ENCODE measurements at regions not wholly inside any gene's neighbourhood (a gene's known extent, or its start where the extent isn't known, plus 50 kb on each side); places are given as distances from the start of the nearest gene placed in this dataset.

- Histone ChIP-seq H3K9ac (ENCODE audit: low read depth in 1 of 2, low read length in 2 of 2) (no peak overlapping the region), H3K36me3 (ENCODE audit: control insufficient read depth in 1 of 2, insufficient read depth in 2 of 2, low read length in 2 of 2) (no peaks in the 10 kb centered on the region), H3K27ac (ENCODE audit: low read depth, low read length) (no peak overlapping the region), H3K4me3 (ENCODE audit: low read depth in 1 of 2, low read length in 2 of 2) (no peak overlapping the region), H3K27me3 (ENCODE audit: control insufficient read depth in 1 of 2, insufficient read depth in 2 of 2, low read length in 2 of 2) (no peaks in the 10 kb centered on the region), H3K4me1 (ENCODE audit: control insufficient read depth in 1 of 2, insufficient read depth in 2 of 2, low read length in 2 of 2) (no peaks in the 10 kb centered on the region), H3K9me3 (ENCODE audit: control insufficient read depth in 1 of 2, low read length in 2 of 2) (no peaks in the 10 kb centered on the region)
Observed at GRCh38 chr1:30535595-30536325, 187.6 kb downstream of the MATN1 start.

- Histone ChIP-seq H3K27me3 (ENCODE audit: control insufficient read depth in 1 of 2, insufficient read depth in 2 of 2, low read length in 2 of 2) (no peaks in the 10 kb centered on the region), H3K4me1 (ENCODE audit: control insufficient read depth in 1 of 2, insufficient read depth in 2 of 2, low read length in 2 of 2) (no peaks in the 10 kb centered on the region), H3K36me3 (ENCODE audit: control insufficient read depth in 1 of 2, insufficient read depth in 2 of 2, low read length in 2 of 2) (no peaks in the 10 kb centered on the region), H3K9ac (ENCODE audit: low read depth in 1 of 2, low read length in 2 of 2) (no peak overlapping the region), H3K27ac (ENCODE audit: low read depth, low read length) (no peak overlapping the region), H3K4me3 (ENCODE audit: low read depth in 1 of 2, low read length in 2 of 2) (no peak overlapping the region), H3K9me3 (ENCODE audit: control insufficient read depth in 1 of 2, low read length in 2 of 2) (no peaks in the 10 kb centered on the region)
Observed at GRCh38 chr1:30534551-30534940, 188.8 kb downstream of the MATN1 start.

- Histone ChIP-seq H3K27ac (ENCODE audit: low read depth, low read length) (no peak overlapping the region), H3K9me3 (ENCODE audit: control insufficient read depth in 1 of 2, low read length in 2 of 2) (no peaks in the 10 kb centered on the region), H3K4me1 (ENCODE audit: control insufficient read depth in 1 of 2, insufficient read depth in 2 of 2, low read length in 2 of 2) (no peaks in the 10 kb centered on the region), H3K4me3 (ENCODE audit: low read depth in 1 of 2, low read length in 2 of 2) (no peak overlapping the region), H3K27me3 (ENCODE audit: control insufficient read depth in 1 of 2, insufficient read depth in 2 of 2, low read length in 2 of 2) (no peaks in the 10 kb centered on the region), H3K9ac (ENCODE audit: low read depth in 1 of 2, low read length in 2 of 2) (no peak overlapping the region), H3K36me3 (ENCODE audit: control insufficient read depth in 1 of 2, insufficient read depth in 2 of 2, low read length in 2 of 2) (no peaks in the 10 kb centered on the region)
Observed at GRCh38 chr1:30533796-30534550, 189.4 kb downstream of the MATN1 start.

DNA sequence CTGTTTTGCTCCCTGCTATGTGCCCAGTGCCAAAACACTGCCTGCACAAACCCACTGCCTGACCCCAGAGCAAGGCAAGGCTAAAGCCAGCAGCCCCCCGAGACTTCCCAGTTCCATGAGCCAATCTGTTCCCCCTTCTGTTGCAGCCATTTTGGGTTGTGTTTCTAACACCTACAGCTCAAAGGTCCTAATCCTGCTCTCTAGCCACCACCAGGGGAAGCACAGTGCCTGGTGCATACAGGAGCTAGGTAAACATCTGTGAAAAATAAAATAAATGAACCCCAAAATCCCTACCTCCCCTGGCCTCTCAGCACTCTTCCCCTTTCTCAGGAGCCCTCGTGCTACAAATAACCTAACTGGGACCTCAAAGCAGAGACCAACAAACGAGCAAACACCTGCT lies 190.2 kb downstream of the MATN1 start:
- Histone ChIP-seq H3K9ac (ENCODE audit: low read depth in 1 of 2, low read length in 2 of 2) (no peak overlapping the region), H3K27me3 (ENCODE audit: control insufficient read depth in 1 of 2, insufficient read depth in 2 of 2, low read length in 2 of 2) (peaks cover 0 to 2% of the 10 kb centered on the region in 2 donors), H3K27ac (ENCODE audit: low read depth, low read length) (no peak overlapping the region), H3K9me3 (ENCODE audit: control insufficient read depth in 1 of 2, low read length in 2 of 2) (no peaks in the 10 kb centered on the region), H3K4me3 (ENCODE audit: low read depth in 1 of 2, low read length in 2 of 2) (no peak overlapping the region), H3K4me1 (ENCODE audit: control insufficient read depth in 1 of 2, insufficient read depth in 2 of 2, low read length in 2 of 2) (no peaks in the 10 kb centered on the region), H3K36me3 (ENCODE audit: control insufficient read depth in 1 of 2, insufficient read depth in 2 of 2, low read length in 2 of 2) (no peaks in the 10 kb centered on the region)

- H3K9ac ChIP-seq (ENCODE audit: low read depth in 1 of 2, low read length in 2 of 2) = no peak overlapping the region
- no peak overlapping the region for H3K27ac ChIP-seq (ENCODE audit: low read depth, low read length)
- H3K36me3 ChIP-seq (ENCODE audit: control insufficient read depth in 1 of 2, insufficient read depth in 2 of 2, low read length in 2 of 2) = no peaks in the 10 kb centered on the region
- no peaks in the 10 kb centered on the region for H3K4me1 ChIP-seq (ENCODE audit: control insufficient read depth in 1 of 2, insufficient read depth in 2 of 2, low read length in 2 of 2)
- peaks cover 0 to 7% of the 10 kb centered on the region in 2 donors for H3K27me3 ChIP-seq (ENCODE audit: control insufficient read depth in 1 of 2, insufficient read depth in 2 of 2, low read length in 2 of 2)
- H3K9me3 ChIP-seq (ENCODE audit: control insufficient read depth in 1 of 2, low read length in 2 of 2) = no peaks in the 10 kb centered on the region
- H3K4me3 ChIP-seq (ENCODE audit: low read depth in 1 of 2, low read length in 2 of 2) = no peak overlapping the region
Observed at GRCh38 chr1:30532621-30533020, 190.8 kb downstream of the MATN1 start.

DNA sequence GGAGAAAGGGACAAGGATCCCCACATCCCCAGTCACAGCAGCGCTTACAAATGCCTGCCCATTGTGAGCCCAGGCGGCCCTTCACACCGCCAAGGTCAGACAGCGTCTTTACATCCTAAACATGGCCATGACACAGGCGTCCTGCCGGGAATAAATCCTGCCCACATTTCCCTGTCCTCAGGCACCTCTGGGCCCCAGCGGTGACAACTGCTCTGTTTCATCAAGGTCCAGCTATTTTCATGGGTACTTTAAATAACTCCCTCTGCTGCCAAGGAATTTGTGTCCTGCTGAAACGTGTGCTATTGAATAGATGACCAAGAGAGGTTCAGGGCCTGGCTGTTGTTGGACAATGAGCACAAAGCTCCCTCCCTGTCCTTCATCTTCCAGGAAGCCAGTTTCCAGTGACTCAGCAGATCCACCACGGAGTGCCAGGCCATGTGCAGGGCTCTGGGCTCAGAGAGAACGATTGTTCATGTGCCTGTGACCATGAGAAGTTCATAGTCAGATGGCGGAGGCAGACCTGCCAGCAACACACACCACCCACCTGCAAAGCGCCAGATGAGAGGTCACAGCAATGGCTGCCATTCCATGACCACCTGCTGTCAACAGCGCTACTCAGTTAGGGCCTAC lies 195.8 kb downstream of the MATN1 start:
- H3K27me3 ChIP-seq (ENCODE audit: control insufficient read depth in 1 of 2, insufficient read depth in 2 of 2, low read length in 2 of 2) = peaks cover 0 to 11% of the 10 kb centered on the region in 2 donors
- H3K9ac ChIP-seq (ENCODE audit: low read depth in 1 of 2, low read length in 2 of 2) = no peak overlapping the region
- no peak overlapping the region for H3K27ac ChIP-seq (ENCODE audit: low read depth, low read length)
- H3K4me1 ChIP-seq (ENCODE audit: control insufficient read depth in 1 of 2, insufficient read depth in 2 of 2, low read length in 2 of 2) = no peaks in the 10 kb centered on the region
- H3K36me3 ChIP-seq (ENCODE audit: control insufficient read depth in 1 of 2, insufficient read depth in 2 of 2, low read length in 2 of 2) = no peaks in the 10 kb centered on the region
- H3K9me3 ChIP-seq (ENCODE audit: control insufficient read depth in 1 of 2, low read length in 2 of 2) = no peaks in the 10 kb centered on the region
- H3K4me3 ChIP-seq (ENCODE audit: low read depth in 1 of 2, low read length in 2 of 2) = no peak overlapping the region

DNA sequence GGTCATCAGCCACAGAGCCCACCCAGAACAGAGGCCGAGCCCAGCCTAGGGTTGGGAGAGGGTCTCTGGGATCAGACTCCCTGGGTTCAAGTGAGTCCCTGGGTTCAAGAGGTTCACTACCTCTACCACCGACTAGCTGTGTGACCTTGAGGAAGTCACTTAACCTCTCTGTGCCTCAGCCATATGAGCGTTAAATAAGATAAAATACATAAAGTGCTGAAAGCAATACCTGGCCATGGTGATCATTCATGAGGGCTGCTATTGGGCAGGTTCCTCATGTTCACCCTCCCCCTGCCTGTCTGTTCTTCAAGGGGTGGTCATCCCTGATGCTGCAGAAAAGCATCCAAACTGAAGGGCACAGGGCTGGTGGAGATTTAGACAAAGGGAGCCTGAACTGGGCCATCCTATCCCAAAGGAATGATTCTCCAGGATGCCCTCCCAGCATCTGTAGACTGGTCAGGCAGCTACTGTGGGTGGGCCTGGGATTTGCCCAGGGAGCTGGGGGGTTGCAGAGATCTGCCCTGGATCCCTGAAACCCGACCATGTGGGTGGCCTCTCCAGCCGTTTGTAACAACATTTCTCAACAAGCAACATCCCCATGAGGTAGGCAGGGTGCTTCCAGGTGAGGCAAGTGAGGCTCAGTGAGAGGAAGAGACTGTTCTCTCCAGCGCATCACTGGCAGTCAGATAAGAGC lies 196.6 kb downstream of the MATN1 start:
- Histone ChIP-seq H3K9ac (ENCODE audit: low read depth in 1 of 2, low read length in 2 of 2) (no peak overlapping the region), H3K36me3 (ENCODE audit: control insufficient read depth in 1 of 2, insufficient read depth in 2 of 2, low read length in 2 of 2) (no peaks in the 10 kb centered on the region), H3K4me3 (ENCODE audit: low read depth in 1 of 2, low read length in 2 of 2) (no peak overlapping the region), H3K9me3 (ENCODE audit: control insufficient read depth in 1 of 2, low read length in 2 of 2) (no peaks in the 10 kb centered on the region), H3K27ac (ENCODE audit: low read depth, low read length) (no peak overlapping the region), H3K4me1 (ENCODE audit: control insufficient read depth in 1 of 2, insufficient read depth in 2 of 2, low read length in 2 of 2) (no peaks in the 10 kb centered on the region), H3K27me3 (ENCODE audit: control insufficient read depth in 1 of 2, insufficient read depth in 2 of 2, low read length in 2 of 2) (peaks cover 1 to 11% of the 10 kb centered on the region in 2 donors)

GRCh38 chr1:30525971-30526651 lies 197.3 kb downstream of the MATN1 start:
- Histone ChIP-seq H3K4me3 (ENCODE audit: low read depth in 1 of 2, low read length in 2 of 2) (no peak overlapping the region), H3K4me1 (ENCODE audit: control insufficient read depth in 1 of 2, insufficient read depth in 2 of 2, low read length in 2 of 2) (no peaks in the 10 kb centered on the region), H3K36me3 (ENCODE audit: control insufficient read depth in 1 of 2, insufficient read depth in 2 of 2, low read length in 2 of 2) (no peaks in the 10 kb centered on the region), H3K27me3 (ENCODE audit: control insufficient read depth in 1 of 2, insufficient read depth in 2 of 2, low read length in 2 of 2) (peaks cover 6 to 11% of the 10 kb centered on the region in 2 donors), H3K9ac (ENCODE audit: low read depth in 1 of 2, low read length in 2 of 2) (no peak overlapping the region), H3K27ac (ENCODE audit: low read depth, low read length) (no peak overlapping the region), H3K9me3 (ENCODE audit: control insufficient read depth in 1 of 2, low read length in 2 of 2) (no peaks in the 10 kb centered on the region)

- Histone ChIP-seq H3K9ac (ENCODE audit: low read depth in 1 of 2, low read length in 2 of 2) (no peak overlapping the region), H3K27me3 (ENCODE audit: control insufficient read depth in 1 of 2, insufficient read depth in 2 of 2, low read length in 2 of 2) (peaks cover 6 to 11% of the 10 kb centered on the region in 2 donors), H3K4me3 (ENCODE audit: low read depth in 1 of 2, low read length in 2 of 2) (no peak overlapping the region), H3K9me3 (ENCODE audit: control insufficient read depth in 1 of 2, low read length in 2 of 2) (no peaks in the 10 kb centered on the region), H3K4me1 (ENCODE audit: control insufficient read depth in 1 of 2, insufficient read depth in 2 of 2, low read length in 2 of 2) (no peaks in the 10 kb centered on the region), H3K27ac (ENCODE audit: low read depth, low read length) (no peak overlapping the region), H3K36me3 (ENCODE audit: control insufficient read depth in 1 of 2, insufficient read depth in 2 of 2, low read length in 2 of 2) (no peaks in the 10 kb centered on the region)
Observed at GRCh38 chr1:30525631-30525970, 197.8 kb downstream of the MATN1 start.

Data from duodenal mucosa (tissue), 2 donors.